HAP-1 (cell line): ENCODE measurements at regions not wholly inside any gene's neighbourhood (a gene's known extent, or its start where the extent isn't known, plus 50 kb on each side); places are given as distances from the start of the nearest gene placed in this dataset.
"Not testable (repeated sequence)": the region's sequence is repeated elsewhere in the genome, so short reads cannot be mapped to it uniquely, and the experiment has no call there.

Source experiments
- DNase-seq, 2 experiments: peaks; one replicate each; pipeline ENCODE4 v3.0.0-alpha.2; 2016 to 2020; ENCODE audit warnings: low spot score in 2 of 2
- H3K27me3 ChIP-seq: fragments of 250-450 bp; sonication (Bioruptor Pico); 2 replicates; pipeline ENCODE4 v1.5.1; 2020; ENCODE audit warnings: low read depth, mild to moderate bottlenecking, moderate library complexity
- H3K36me3 ChIP-seq: fragments of 250-450 bp; sonication (Bioruptor Pico); replicated peaks from 2 replicates; pipeline ENCODE4 v1.5.1; 2020; ENCODE audit warnings: mild to moderate bottlenecking
- H3K4me1 ChIP-seq: fragments of 250-450 bp; sonication (Bioruptor Pico); 2 replicates; pipeline ENCODE4 v1.5.1; 2020; ENCODE audit warnings: mild to moderate bottlenecking
- H3K4me3 ChIP-seq: fragments of 250-450 bp; sonication (Bioruptor Pico); 2 replicates; pipeline ENCODE4 v1.5.1; 2020; ENCODE audit warnings: mild to moderate bottlenecking, moderate library complexity
- H3K9me3 ChIP-seq: fragments of 250-450 bp; sonication (Bioruptor Pico); 2 replicates; pipeline ENCODE4 v1.5.1; 2020; ENCODE audit warnings: mild to moderate bottlenecking, moderate library complexity
- in situ Hi-C: fragments of 300-500 bp; cut with MboI; formaldehyde crosslinking; loops from 3 replicates; pipeline ENCODE4 v1.14.3; 2020; ENCODE audit warnings: low sequenced_read_pairs, inconsistent platforms, mixed read lengths

- in situ Hi-C loops, result no loop called here
- Histone ChIP-seq H3K36me3 (no peaks in the 10 kb centered on the region), H3K4me1 (peaks cover 3% of the 10 kb centered on the region; the same call in 1 of the 2 replicates), H3K27me3 (no peaks in the 10 kb centered on the region), H3K9me3 (peaks cover 11% of the 10 kb centered on the region), H3K4me3 (no peak overlapping the region)
- DNase-seq, result no peak
Observed at GRCh38 chr1:244301595-244302130, 150.0 kb downstream of the ADSS2 start.

- peaks cover 13% of the 10 kb centered on the region for H3K9me3 ChIP-seq
- no peaks in the 10 kb centered on the region for H3K27me3 ChIP-seq
- H3K4me1 ChIP-seq, result peaks cover 3% of the 10 kb centered on the region; the same call in 1 of the 2 replicates
- no peaks in the 10 kb centered on the region for H3K36me3 ChIP-seq
- in situ Hi-C loops, result no loop called here
- no peak for DNase-seq
- no peak overlapping the region for H3K4me3 ChIP-seq
Observed at GRCh38 chr1:244302876-244303609, 148.7 kb downstream of the ADSS2 start.

DNA sequence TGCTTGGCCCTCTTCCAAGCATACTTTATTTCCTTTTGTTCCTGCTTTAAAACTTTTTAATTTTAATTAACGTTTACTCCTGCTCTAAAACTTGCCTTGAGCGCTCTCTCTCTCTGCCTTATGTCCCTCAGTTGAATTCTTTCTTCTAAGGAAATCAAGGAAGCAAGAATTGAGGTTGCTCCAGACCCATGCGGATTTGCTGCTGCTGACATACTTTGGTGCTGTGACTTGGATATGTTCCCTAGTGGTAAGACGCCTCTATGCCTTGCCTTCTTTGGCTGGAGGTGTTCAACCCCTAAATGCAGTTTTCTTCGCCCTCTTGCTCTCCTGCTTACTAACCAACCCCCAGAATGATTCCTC, 148.1 kb downstream of the ADSS2 start:
- Histone ChIP-seq H3K4me3 (no peak overlapping the region), H3K27me3 (no peaks in the 10 kb centered on the region), H3K9me3 (peaks cover 13% of the 10 kb centered on the region), H3K36me3 (no peaks in the 10 kb centered on the region), H3K4me1 (peaks cover 3% of the 10 kb centered on the region; the same call in 1 of the 2 replicates)
- no peak for DNase-seq
- in situ Hi-C loops, result no loop called here

DNA sequence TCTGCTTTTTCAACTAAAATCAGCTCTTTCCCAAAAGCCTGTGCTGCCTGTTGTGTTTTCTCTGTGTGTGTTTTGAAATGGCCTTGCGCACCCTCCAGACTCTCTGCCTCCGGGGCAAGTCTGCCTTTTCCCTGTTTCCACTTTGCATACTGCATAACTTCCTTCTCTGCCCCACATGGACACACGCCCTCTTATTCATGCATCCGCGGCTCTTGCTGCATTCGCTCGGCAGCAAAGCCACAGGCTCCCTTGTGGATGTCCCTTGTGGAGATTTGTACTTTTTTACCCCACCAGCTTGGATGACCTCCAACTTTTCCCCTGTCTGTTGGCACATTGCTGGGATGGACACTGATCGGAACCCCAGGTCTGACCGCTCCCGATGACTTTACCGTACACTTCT, 147.6 kb downstream of the ADSS2 start:
- Histone ChIP-seq H3K36me3 (no peaks in the 10 kb centered on the region), H3K4me1 (peaks cover 2% of the 10 kb centered on the region; the same call in 1 of the 2 replicates), H3K9me3 (peaks cover 13% of the 10 kb centered on the region), H3K4me3 (no peak overlapping the region), H3K27me3 (no peaks in the 10 kb centered on the region)
- in situ Hi-C loops, result no loop called here
- DNase-seq, result no peak

DNA sequence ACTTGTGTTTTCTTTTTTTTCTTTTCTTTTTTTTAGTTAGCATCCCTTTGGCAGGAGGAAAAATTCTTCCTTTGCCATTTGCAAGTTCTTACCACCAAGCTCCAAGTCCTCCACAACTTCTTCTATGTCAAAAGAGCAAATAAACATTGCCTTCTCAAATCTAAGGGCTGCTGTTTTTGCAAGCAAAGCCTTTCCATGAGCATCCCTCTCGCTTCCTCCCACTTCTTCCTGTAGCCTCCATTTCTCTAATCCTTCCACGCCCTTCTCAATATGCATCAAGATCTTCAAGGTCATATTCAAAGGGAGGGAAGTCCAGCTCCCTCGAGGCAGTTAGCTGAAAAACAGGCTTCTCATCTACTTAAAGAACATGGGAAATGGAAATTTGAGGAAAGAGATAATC, 147.1 kb downstream of the ADSS2 start:
- no peak for DNase-seq
- no peaks in the 10 kb centered on the region for H3K36me3 ChIP-seq
- H3K4me1 ChIP-seq, result no peaks in the 10 kb centered on the region
- H3K9me3 ChIP-seq, result peaks cover 13% of the 10 kb centered on the region
- no peaks in the 10 kb centered on the region for H3K27me3 ChIP-seq
- H3K4me3 ChIP-seq, result no peak overlapping the region
- in situ Hi-C loops, result no loop called here

GRCh38 chr1:244305776-244306341, 145.8 kb downstream of the ADSS2 start:
- H3K4me1 ChIP-seq, result no peaks in the 10 kb centered on the region
- no peak for DNase-seq
- H3K27me3 ChIP-seq, result no peaks in the 10 kb centered on the region
- peaks cover 13% of the 10 kb centered on the region for H3K9me3 ChIP-seq
- in situ Hi-C loops, result no loop called here
- H3K4me3 ChIP-seq, result no peak overlapping the region
- H3K36me3 ChIP-seq, result no peaks in the 10 kb centered on the region

- no peaks in the 10 kb centered on the region for H3K4me1 ChIP-seq
- no peaks in the 10 kb centered on the region for H3K36me3 ChIP-seq
- no peak overlapping the region for H3K4me3 ChIP-seq
- peaks cover 13% of the 10 kb centered on the region for H3K9me3 ChIP-seq
- H3K27me3 ChIP-seq, result no peaks in the 10 kb centered on the region
- in situ Hi-C loops, result no loop called here
- no peak for DNase-seq
Observed at GRCh38 chr1:244306544-244306943, 145.2 kb downstream of the ADSS2 start.

DNA sequence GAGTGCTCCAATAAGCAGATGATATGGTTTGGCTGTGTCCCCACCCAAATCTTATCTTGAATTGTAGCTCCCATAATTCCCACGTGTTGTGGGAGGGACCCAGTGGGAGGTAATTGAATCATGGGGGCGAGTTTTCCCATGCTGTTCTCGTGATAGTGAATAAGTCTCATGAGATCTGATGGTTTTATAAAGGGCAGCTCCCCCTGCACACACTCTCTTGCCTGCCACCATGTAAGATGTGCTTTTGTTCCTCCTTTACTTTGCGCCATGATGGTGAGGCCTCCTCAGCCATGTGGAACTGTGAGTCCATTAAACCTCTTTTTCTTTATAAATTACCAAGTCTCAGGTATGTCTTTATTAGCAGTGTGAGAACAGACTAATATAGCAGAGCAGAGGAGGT, 142.5 kb downstream of the ADSS2 start:
- H3K4me1 ChIP-seq, H3K27me3 ChIP-seq, H3K4me3 ChIP-seq, in situ Hi-C loops, H3K36me3 ChIP-seq, DNase-seq: not testable (repeated sequence)
- H3K9me3 ChIP-seq, result peaks cover 13% of the 10 kb centered on the region

DNA sequence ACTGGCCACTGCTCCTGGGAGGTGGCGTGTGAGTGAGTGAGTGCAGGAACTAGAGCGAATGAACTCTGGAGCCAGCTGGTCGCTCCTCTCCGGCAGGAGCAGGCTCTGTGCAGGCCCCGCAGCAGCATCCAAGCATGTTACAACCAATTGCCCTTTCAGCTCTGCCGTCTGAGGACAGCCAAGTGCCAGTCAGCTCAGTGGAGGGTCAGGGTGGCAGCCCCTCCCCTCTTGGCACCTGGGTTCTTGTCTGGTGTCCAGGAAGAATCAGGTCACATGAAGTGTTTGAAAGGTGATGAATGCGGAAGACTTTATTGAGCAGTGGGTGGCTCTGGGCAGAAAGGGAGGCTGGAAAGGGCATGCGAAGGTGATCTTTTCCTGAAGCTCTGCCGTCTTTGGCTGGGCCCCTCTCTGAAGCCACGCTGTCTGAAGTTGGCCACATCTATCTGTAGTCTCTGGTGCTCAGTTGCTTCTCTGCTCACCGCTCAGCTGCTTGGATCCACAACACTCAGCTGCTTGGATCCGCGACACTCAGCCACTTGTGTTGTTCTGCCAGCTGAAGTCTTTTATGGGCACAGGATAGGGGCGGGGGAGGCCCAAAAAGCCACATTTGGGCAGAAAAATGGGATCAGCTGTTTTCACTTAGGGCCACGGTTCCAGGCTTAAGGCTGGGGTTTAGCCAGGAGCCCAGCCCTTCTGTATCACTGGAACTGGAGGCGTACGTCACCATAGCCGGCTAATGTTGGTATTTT, 139.8 kb downstream of the ADSS2 start:
- Histone ChIP-seq H3K9me3 (0 out of 2 replicates have a peak, but pooled peaks cover under 1% of the 10 kb centered on the region), H3K4me3 (no peak overlapping the region), H3K27me3 (no peaks in the 10 kb centered on the region), H3K36me3 (no peaks in the 10 kb centered on the region), H3K4me1 (no peaks in the 10 kb centered on the region)
- in situ Hi-C loops, result no loop called here
- no peak for DNase-seq

DNA sequence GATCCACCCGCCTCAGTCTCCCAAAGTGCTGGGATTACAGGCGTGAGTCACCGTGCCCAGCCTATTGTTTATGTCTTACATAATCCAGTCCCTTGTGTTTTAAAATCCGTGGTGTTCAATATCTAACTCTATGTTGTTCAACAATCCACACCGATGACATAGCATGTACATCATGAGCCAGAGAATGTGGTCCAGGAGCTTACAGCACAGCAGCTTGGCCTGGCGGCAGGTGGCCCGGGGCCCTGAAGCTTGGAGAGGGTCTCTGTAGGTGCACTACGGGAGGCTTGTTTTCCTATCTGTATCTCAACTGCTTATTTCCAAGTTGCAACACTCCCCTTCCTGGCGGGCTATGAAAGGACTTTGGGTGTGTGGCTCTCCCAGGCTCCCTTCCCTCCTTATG, 138.4 kb downstream of the ADSS2 start:
- H3K9me3 ChIP-seq, result no peaks in the 10 kb centered on the region
- no peak overlapping the region for H3K4me3 ChIP-seq
- H3K27me3 ChIP-seq, result no peaks in the 10 kb centered on the region
- no peak for DNase-seq
- in situ Hi-C loops, result no loop called here
- H3K4me1 ChIP-seq, result no peaks in the 10 kb centered on the region
- H3K36me3 ChIP-seq, result no peaks in the 10 kb centered on the region

DNA sequence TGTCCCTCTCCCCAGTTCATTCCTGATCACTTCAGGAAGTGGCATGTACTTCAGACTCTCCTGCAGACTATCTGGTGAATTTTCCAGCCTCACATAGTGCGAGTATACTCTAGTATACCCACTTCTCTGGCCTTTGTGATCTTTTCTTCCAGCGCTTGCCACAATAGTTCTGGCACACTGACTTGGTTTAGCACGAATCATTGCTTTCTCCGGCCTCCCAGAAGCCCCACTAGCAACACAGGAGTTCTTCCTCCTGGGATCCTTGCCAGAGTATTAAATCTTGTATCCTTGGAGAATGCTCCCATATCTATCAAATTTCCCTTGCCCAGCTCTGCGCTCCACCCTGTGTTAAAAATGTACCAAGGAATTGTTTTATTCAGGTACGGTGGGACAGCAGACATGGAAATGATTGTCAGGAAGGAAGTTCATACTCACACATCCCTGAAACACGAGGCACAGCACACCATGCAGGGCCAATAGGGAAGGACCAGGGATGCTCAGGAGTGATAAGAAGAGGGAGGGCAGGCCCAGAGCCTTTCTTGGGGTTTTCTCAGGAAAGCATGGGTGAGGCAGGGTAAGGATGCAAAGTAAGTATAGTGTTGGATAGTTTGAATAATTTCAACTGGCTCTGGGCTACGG, 136.7 kb downstream of the ADSS2 start:
- DNase-seq, result no peak
- H3K4me3 ChIP-seq, result no peak overlapping the region
- no peaks in the 10 kb centered on the region for H3K4me1 ChIP-seq
- in situ Hi-C loops, result no loop called here
- H3K9me3 ChIP-seq, result no peaks in the 10 kb centered on the region
- H3K36me3 ChIP-seq, result no peaks in the 10 kb centered on the region
- H3K27me3 ChIP-seq, result no peaks in the 10 kb centered on the region

DNA sequence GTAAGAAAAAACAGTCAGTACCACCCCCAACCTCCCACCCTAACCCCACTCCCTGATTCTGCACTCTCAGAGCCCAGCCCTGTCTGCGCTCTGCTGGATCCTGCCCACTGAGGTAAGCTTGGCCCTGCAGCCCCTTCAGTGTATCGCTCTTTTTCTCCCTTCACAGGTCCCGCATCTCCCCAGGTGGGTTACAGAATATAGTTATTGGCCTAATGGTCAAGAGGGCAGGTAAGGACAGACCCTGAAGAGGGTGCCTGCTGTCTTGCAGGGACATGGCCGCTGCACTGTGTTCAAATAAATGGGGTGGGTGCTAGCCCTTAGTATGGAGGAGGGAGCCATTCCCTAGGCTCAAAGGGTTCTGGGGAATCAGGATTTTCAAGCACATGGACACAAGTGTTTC, 135.7 kb downstream of the ADSS2 start:
- H3K36me3 ChIP-seq, result no peaks in the 10 kb centered on the region
- H3K9me3 ChIP-seq, result no peaks in the 10 kb centered on the region
- in situ Hi-C loops, result no loop called here
- DNase-seq, result no peak
- no peaks in the 10 kb centered on the region for H3K27me3 ChIP-seq
- H3K4me3 ChIP-seq, result no peak overlapping the region
- no peaks in the 10 kb centered on the region for H3K4me1 ChIP-seq

DNA sequence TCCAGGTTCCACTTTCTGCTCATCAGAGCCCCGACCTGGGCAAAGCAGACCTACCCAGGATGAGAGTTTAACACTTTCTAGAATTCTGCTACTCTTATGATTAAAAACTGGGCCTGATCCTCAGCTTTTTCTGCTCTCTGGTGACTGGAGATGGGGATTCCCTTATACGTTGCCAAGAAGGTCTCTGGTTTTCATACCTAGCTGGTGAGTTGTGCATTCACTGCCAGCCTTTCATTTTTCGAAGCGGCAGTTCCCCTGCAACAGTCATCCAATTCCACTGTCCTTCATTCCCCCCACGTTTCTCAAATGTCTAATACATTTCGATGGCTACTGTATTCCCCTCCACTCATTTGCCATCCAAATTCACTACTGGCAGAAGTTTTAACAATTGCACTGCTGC, 135.3 kb downstream of the ADSS2 start:
- in situ Hi-C loops, result no loop called here
- no peak for DNase-seq
- Histone ChIP-seq H3K36me3 (no peaks in the 10 kb centered on the region), H3K9me3 (no peaks in the 10 kb centered on the region), H3K4me3 (no peak overlapping the region), H3K4me1 (no peaks in the 10 kb centered on the region), H3K27me3 (no peaks in the 10 kb centered on the region)
